Esophagus muscularis mucosa (tissue), 4 donors: ENCODE measurements at regions not wholly inside any gene's neighbourhood (a gene's known extent, or its start where the extent isn't known, plus 50 kb on each side); places are given as distances from the start of the nearest gene placed in this dataset.
"Not testable (repeated sequence)": the region's sequence is repeated elsewhere in the genome, so short reads cannot be mapped to it uniquely, and the experiment has no call there.

Experiments used
- DNase-seq: peaks from one replicate; pipeline ENCODE4 v3.0.0-alpha.2; 2017; ENCODE audit errors: extremely low spot score
- H3K27ac ChIP-seq, 4 donors: fragments of 200-600 bp; sonication (generic); replicated peaks in 1 of 4; 1 replicate in 3 of 4; 2 replicates in 1 of 4; pipeline ENCODE4 v1.5.1; 2016 to 2019; ENCODE audit warnings: mild to moderate bottlenecking in 1 of 4
- H3K27me3 ChIP-seq, 4 donors: fragments of 200-600 bp; sonication (generic); one replicate each; pipeline versions ENCODE4 v1.5.1 to v1.6.0; 2016 to 2019
- H3K36me3 ChIP-seq, 4 donors: fragments of 200-600 bp; sonication (generic); one replicate each; pipeline ENCODE4 v1.5.1; 2016 to 2019
- H3K4me1 ChIP-seq, 4 donors: fragments of 200-600 bp; sonication (generic); one replicate each; pipeline ENCODE4 v1.5.1; 2016 to 2019
- H3K4me3 ChIP-seq, 4 donors: fragments of 200-600 bp; sonication (generic); 1 replicate in 2 of 4; 2 replicates in 2 of 4; pipeline ENCODE4 v1.5.1; 2016 to 2019; ENCODE audit warnings: mild to moderate bottlenecking in 4 of 4, moderate library complexity in 1 of 4
- H3K9me3 ChIP-seq, 4 donors: fragments of 200-600 bp; sonication (generic); 1 replicate in 3 of 4; 2 replicates in 1 of 4; pipeline ENCODE4 v1.5.1; 2016 to 2019
- EP300 ChIP-seq: sonication (generic); formaldehyde crosslinking; IDR thresholded peaks from one replicate; pipeline ENCODE4 v1.6.1; 2017; ENCODE audit warnings: antibody characterized with exemption
- POLR2A ChIP-seq: fragments of 450-650 bp; IDR thresholded peaks from one replicate; pipeline ENCODE4 v1.6.1; 2017; ENCODE audit warnings: antibody characterized with exemption, moderate library complexity, mild to moderate bottlenecking, low read depth
- POLR2AphosphoS5 ChIP-seq, 2 donors: sonication (generic); formaldehyde crosslinking; IDR thresholded peaks; one replicate each; pipeline ENCODE4 v1.6.1; 2017; ENCODE audit warnings: antibody characterized with exemption in 2 of 2
- WGBS: methylation state at CpG from one replicate; pipeline ENCODE4 v1.1.5; 2018; 5-methylcytosine and 5-hydroxymethylcytosine counted together
- intact Hi-C: fragments of 100-400 bp; cut with DNase I; formaldehyde crosslinking; loops from one replicate; pipeline ENCODE4 v1.15.1; 2023
- TF ChIP-seq, protein P1 (sequence below), 3 experiments: fragments of 200-600 bp in 2 of 3; fragments of 450-650 bp in 1 of 3; sonication (generic) in 2 of 3; IDR thresholded peaks; one replicate each; pipeline ENCODE4 v1.5.1; 2017 to 2019; ENCODE audit warnings: antibody characterized with exemption in 3 of 3, mild to moderate bottlenecking in 2 of 3, moderate library complexity in 1 of 3

DNA sequence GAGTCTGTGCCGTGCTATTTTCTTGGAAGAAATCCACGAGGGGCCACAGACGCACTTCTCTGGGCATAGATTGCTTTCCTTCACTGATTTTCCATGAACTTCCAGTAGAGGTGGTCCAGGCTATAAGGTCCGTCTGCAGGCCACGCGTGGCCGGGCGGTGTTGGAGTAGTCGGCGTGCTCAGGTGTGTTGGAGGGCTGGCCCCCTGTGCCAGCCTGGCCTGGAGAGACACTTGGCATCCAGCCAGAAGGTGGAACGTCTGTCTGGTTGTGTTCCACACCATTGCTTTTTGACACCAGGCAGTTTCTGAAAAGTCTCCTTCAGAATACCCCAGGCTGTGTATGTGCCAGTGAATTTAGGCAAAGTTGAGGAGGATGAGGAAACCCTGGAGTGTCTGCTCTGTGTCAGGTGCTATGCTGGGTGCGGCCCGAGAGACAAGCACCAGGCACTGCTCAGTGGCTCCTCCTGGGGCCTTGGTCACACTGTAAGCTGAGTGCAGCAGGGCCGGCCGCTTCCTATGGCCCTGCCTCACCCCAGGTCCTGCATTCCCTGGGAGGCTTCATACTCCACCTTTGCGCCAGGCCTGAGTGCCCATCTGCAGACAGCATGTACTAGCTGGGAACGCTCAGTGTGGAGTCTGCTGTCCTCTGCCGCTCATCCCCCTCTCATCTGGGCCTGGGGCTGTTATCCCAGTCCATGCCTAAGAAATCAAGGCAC lies 52.1 kb upstream of the TAMM41 start:
- H3K4me1 ChIP-seq: no peaks in the 10 kb centered on the region
- intact Hi-C loops: no loop called here
- H3K27me3 ChIP-seq: peaks cover 0 to 15% (median 0%) of the 10 kb centered on the region in 4 donors
- no peak overlapping the region for H3K27ac ChIP-seq
- 73% methylated on average over 16 of the region's 18 CpGs for WGBS
- H3K4me3 ChIP-seq: no peak overlapping the region
- no peak for TF ChIP-seq POLR2A
- TF ChIP-seq, protein P1, sequence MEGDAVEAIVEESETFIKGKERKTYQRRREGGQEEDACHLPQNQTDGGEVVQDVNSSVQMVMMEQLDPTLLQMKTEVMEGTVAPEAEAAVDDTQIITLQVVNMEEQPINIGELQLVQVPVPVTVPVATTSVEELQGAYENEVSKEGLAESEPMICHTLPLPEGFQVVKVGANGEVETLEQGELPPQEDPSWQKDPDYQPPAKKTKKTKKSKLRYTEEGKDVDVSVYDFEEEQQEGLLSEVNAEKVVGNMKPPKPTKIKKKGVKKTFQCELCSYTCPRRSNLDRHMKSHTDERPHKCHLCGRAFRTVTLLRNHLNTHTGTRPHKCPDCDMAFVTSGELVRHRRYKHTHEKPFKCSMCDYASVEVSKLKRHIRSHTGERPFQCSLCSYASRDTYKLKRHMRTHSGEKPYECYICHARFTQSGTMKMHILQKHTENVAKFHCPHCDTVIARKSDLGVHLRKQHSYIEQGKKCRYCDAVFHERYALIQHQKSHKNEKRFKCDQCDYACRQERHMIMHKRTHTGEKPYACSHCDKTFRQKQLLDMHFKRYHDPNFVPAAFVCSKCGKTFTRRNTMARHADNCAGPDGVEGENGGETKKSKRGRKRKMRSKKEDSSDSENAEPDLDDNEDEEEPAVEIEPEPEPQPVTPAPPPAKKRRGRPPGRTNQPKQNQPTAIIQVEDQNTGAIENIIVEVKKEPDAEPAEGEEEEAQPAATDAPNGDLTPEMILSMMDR (IDR thresholded peaks at IDR 0.05): no peak
- no peaks in the 10 kb centered on the region for H3K9me3 ChIP-seq
- no peaks in the 10 kb centered on the region for H3K36me3 ChIP-seq
- no peak for DNase-seq

DNA sequence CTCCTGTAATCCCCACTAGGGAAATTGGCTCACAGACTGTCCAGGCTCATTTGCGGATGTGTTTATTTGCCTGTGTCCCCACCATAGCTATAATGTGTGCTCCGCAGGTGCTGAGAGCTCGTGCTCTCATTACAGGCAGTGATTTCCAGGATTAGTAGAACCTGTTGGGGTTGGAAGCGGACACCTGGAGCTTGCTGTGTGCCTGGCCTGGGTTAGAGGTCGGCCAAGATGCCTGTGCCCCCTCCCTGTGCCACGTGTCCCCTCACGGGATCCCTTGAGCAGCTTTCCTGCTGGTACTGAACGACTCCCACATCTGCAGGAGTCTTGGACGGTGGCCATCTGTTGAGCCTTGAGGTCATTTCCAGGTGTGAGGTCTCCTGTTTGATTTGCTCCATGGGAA lies 52.7 kb upstream of the TAMM41 start:
- H3K27ac ChIP-seq, H3K9me3 ChIP-seq, H3K4me1 ChIP-seq, DNase-seq, H3K4me3 ChIP-seq, H3K36me3 ChIP-seq, intact Hi-C loops: not testable (repeated sequence)
- WGBS: 65% methylated on average over 8 of the region's 9 CpGs
- peaks cover 0 to 15% (median 0%) of the 10 kb centered on the region in 4 donors for H3K27me3 ChIP-seq

DNA sequence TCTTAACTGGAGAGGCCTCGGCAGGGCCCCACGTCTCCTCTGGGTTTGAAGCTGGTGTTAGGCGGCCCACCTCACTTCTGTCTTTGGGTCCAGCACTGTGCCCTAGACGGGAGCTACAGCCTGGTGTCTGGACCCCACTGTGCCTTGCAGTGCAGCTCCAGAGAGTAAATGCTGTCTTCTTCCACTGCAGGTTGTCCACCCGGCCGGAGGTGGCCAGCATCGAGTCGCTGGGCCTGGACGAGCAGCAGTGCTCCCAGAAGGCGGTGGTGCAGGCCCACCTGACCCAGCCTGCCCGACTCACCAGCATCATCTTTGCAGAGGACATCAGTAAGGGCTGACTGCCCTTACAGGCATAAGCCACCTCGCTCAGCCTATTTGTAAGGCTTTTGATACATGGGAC lies 53.1 kb upstream of the TAMM41 start:
- DNase-seq: no peak
- no peak overlapping the region for H3K4me3 ChIP-seq
- no peak overlapping the region for H3K27ac ChIP-seq
- TF ChIP-seq EP300: no peak
- TF ChIP-seq, protein P1 (IDR thresholded peaks at IDR 0.05): no peak
- no peak for TF ChIP-seq POLR2A
- TF ChIP-seq POLR2AphosphoS5 (IDR thresholded peaks at IDR 0.05): no peak
- 93% methylated on average over 12 of the region's 12 CpGs for WGBS
- no peaks in the 10 kb centered on the region for H3K4me1 ChIP-seq
- no peaks in the 10 kb centered on the region for H3K36me3 ChIP-seq
- peaks cover 0 to 15% (median 0%) of the 10 kb centered on the region in 4 donors for H3K27me3 ChIP-seq
- H3K9me3 ChIP-seq: no peaks in the 10 kb centered on the region
- intact Hi-C loops: no loop called here

DNA sequence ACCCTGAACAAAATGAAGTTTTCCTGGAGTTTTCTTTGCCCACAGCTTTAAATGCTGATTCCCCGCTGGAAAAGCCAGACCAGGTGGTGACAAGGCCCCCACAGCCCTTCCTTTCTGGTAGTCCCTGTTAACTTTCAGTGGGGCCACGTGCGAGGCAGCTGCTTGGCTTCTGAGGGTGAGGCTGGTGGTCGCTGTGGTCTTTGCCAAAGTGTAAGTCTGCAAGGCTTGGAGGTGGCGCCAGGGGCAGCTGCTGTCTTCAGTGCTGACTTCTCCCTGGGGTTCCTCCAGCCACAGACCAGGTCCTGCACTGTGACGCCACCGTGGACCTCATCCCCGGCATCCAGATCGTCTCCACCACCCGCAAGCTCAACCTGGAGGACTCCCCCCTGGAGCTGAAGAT lies 54.1 kb upstream of the TAMM41 start:
- Histone ChIP-seq H3K27me3 (peaks cover 0 to 15% (median 0%) of the 10 kb centered on the region in 4 donors), H3K4me3 (no peak overlapping the region), H3K27ac (no peak overlapping the region), H3K4me1 (no peaks in the 10 kb centered on the region), H3K36me3 (no peaks in the 10 kb centered on the region), H3K9me3 (no peaks in the 10 kb centered on the region)
- intact Hi-C loops: no loop called here
- 73% methylated on average over 6 of the region's 10 CpGs for WGBS
- no peak for DNase-seq
- TF ChIP-seq POLR2A: no peak
- no peak for TF ChIP-seq EP300
- no peak for TF ChIP-seq POLR2AphosphoS5 (IDR thresholded peaks at IDR 0.05)
- TF ChIP-seq, protein P1 (IDR thresholded peaks at IDR 0.05): no peak

DNA sequence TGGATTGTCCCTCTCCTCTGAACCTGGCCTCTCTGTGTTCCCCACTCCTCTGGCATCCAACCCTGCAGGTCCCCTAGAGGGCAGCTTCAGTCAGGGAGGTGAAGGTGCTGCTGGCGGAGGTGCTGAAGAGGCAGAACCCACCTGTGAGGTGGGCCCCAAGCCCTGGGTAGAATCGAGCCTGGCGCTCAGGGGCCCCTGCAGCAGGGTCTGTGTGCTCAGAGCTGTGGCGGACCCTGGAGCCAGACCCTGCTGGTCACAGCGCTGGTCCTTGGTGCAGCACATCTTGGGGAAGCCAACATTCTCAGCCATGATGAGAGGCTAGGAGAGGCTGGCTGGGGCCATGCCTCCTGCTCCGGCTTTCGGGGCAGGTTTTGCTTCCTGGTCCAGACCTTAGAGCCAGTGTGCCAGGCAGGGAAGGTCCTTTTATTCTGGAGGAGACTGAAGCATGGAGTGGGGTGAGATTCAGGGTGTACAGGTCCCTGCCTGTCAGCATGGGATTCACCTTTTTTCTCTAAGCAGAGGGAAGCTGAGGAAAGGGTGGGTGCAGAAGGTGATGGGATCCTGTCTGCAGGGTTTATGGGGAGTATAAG lies 54.7 kb upstream of the TAMM41 start:
- Histone ChIP-seq H3K27me3 (peaks cover 0 to 15% (median 0%) of the 10 kb centered on the region in 4 donors), H3K4me3 (no peak overlapping the region), H3K9me3 (no peaks in the 10 kb centered on the region), H3K36me3 (no peaks in the 10 kb centered on the region), H3K27ac (no peak overlapping the region), H3K4me1 (no peaks in the 10 kb centered on the region)
- no peak for TF ChIP-seq POLR2AphosphoS5 (IDR thresholded peaks at IDR 0.05)
- TF ChIP-seq EP300: no peak
- no peak for TF ChIP-seq POLR2A
- TF ChIP-seq, protein P1 (IDR thresholded peaks at IDR 0.05): no peak
- WGBS: 92% methylated on average over 4 of the region's 7 CpGs
- no peak for DNase-seq
- intact Hi-C loops: no loop called here
